ENCODE measurements at regions not wholly inside any gene's neighbourhood (a gene's known extent, or its start where the extent isn't known, plus 50 kb on each side); places are given as distances from the start of the nearest gene placed in this dataset.

DNA sequence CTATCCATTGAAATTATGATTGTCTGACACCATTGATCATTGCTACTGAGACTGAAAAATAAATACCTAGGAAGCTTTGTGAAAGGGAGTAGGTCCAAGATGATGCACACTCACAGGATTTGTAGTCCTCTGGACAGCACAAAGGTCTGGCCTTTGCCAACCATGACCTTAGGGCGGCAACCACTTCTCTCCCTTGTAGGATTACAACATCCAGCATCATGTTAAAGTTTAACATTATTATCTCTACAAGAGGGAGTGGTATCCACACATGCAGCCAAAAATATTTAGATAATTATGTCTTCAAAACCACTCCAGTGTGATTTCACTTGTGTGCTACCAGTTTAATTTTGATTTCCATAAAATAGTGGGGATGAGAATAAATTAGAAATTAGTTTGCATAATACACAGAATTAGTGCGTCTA lies 51.1 kb upstream of the NHSL1 start:
- H3K27ac Mint-ChIP-seq, result no peak overlapping the region
- ChIA-PET POLR2A (no interaction called here), CTCF (no interaction called here)
- H3K27me3 Mint-ChIP-seq (ENCODE audit: low read depth), result no peaks in the 10 kb centered on the region
- H3K9me3 Mint-ChIP-seq, result no peaks in the 10 kb centered on the region
- H3K4me3 Mint-ChIP-seq, result no peak overlapping the region
- no peaks in the 10 kb centered on the region for H3K36me3 Mint-ChIP-seq
- H3K4me1 Mint-ChIP-seq, result peaks cover 26% of the 10 kb centered on the region
- TF ChIP-seq GABPB1 (CRISPR knock-in tag; IDR thresholded peaks at IDR 0.05) (peak; percentile 91), RELA (CRISPR knock-in tag; IDR thresholded peaks at IDR 0.05; ENCODE audit: borderline replicate concordance) (no peak), ESRRA (CRISPR knock-in tag; IDR thresholded peaks at IDR 0.05; ENCODE audit: borderline replicate concordance) (no peak), NFATC4 (CRISPR knock-in tag; IDR thresholded peaks at IDR 0.05) (no peak)
- TF ChIP-seq, protein P1, sequence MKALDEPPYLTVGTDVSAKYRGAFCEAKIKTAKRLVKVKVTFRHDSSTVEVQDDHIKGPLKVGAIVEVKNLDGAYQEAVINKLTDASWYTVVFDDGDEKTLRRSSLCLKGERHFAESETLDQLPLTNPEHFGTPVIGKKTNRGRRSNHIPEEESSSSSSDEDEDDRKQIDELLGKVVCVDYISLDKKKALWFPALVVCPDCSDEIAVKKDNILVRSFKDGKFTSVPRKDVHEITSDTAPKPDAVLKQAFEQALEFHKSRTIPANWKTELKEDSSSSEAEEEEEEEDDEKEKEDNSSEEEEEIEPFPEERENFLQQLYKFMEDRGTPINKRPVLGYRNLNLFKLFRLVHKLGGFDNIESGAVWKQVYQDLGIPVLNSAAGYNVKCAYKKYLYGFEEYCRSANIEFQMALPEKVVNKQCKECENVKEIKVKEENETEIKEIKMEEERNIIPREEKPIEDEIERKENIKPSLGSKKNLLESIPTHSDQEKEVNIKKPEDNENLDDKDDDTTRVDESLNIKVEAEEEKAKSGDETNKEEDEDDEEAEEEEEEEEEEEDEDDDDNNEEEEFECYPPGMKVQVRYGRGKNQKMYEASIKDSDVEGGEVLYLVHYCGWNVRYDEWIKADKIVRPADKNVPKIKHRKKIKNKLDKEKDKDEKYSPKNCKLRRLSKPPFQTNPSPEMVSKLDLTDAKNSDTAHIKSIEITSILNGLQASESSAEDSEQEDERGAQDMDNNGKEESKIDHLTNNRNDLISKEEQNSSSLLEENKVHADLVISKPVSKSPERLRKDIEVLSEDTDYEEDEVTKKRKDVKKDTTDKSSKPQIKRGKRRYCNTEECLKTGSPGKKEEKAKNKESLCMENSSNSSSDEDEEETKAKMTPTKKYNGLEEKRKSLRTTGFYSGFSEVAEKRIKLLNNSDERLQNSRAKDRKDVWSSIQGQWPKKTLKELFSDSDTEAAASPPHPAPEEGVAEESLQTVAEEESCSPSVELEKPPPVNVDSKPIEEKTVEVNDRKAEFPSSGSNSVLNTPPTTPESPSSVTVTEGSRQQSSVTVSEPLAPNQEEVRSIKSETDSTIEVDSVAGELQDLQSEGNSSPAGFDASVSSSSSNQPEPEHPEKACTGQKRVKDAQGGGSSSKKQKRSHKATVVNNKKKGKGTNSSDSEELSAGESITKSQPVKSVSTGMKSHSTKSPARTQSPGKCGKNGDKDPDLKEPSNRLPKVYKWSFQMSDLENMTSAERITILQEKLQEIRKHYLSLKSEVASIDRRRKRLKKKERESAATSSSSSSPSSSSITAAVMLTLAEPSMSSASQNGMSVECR (CRISPR knock-in tag; IDR thresholded peaks at IDR 0.05; ENCODE audit: borderline replicate concordance), result no peak
- TF ChIP-seq, protein P2, sequence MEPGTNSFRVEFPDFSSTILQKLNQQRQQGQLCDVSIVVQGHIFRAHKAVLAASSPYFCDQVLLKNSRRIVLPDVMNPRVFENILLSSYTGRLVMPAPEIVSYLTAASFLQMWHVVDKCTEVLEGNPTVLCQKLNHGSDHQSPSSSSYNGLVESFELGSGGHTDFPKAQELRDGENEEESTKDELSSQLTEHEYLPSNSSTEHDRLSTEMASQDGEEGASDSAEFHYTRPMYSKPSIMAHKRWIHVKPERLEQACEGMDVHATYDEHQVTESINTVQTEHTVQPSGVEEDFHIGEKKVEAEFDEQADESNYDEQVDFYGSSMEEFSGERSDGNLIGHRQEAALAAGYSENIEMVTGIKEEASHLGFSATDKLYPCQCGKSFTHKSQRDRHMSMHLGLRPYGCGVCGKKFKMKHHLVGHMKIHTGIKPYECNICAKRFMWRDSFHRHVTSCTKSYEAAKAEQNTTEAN (CRISPR knock-in tag; IDR thresholded peaks at IDR 0.05), result no peak
- TF ChIP-seq, protein P3, sequence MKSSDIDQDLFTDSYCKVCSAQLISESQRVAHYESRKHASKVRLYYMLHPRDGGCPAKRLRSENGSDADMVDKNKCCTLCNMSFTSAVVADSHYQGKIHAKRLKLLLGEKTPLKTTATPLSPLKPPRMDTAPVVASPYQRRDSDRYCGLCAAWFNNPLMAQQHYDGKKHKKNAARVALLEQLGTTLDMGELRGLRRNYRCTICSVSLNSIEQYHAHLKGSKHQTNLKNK (CRISPR knock-in tag; IDR thresholded peaks at IDR 0.05), result no peak
- DNase-seq (ENCODE audit: low spot score), result no peak
- ATAC-seq, result no peak

DNA sequence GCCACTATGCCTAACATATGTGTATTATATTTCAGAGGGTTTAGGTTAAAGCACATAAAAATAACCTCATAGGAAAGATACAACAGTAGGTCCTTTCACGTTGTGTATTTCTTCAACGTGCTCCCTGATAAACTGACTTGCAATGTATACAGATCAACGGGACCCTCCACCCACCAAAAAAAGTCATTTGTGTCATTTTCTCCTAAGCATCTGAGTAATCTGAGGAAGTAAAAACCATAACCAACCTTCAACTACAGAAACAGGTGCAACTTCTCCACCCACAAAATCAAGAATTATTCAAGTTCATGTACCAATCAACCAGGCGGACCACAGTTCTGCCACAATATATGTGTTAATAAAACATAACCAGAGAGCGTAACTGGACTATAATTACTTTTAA lies 54.9 kb upstream of the NHSL1 start:
- no peaks in the 10 kb centered on the region for H3K9me3 Mint-ChIP-seq
- no peak for ATAC-seq
- ChIA-PET POLR2A (no interaction called here), CTCF (no interaction called here)
- DNase-seq (ENCODE audit: low spot score), result no peak
- peak overlapping the region; percentile 34; the same call in 1 of the 2 replicates for H3K27ac Mint-ChIP-seq
- H3K36me3 Mint-ChIP-seq, result no peaks in the 10 kb centered on the region
- peaks cover 32% of the 10 kb centered on the region for H3K4me1 Mint-ChIP-seq
- no peak for TF ChIP-seq TEAD4 (CRISPR knock-in tag; IDR thresholded peaks at IDR 0.05)
- no peak for TF ChIP-seq GTF2I (CRISPR knock-in tag; conservative IDR thresholded peaks at IDR 0.05)
- TF ChIP-seq, protein P3 (CRISPR knock-in tag; IDR thresholded peaks at IDR 0.05), result no peak
- TF ChIP-seq CREB1 (CRISPR knock-in tag; IDR thresholded peaks at IDR 0.05), result no peak
- no peak for TF ChIP-seq ZNF219 (CRISPR knock-in tag; IDR thresholded peaks at IDR 0.05; ENCODE audit: borderline replicate concordance)
- no peak for TF ChIP-seq ZNF396 (CRISPR knock-in tag; IDR thresholded peaks at IDR 0.05; ENCODE audit: borderline replicate concordance)
- no peak overlapping the region for H3K4me3 Mint-ChIP-seq
- no peaks in the 10 kb centered on the region for H3K27me3 Mint-ChIP-seq (ENCODE audit: low read depth)

DNA sequence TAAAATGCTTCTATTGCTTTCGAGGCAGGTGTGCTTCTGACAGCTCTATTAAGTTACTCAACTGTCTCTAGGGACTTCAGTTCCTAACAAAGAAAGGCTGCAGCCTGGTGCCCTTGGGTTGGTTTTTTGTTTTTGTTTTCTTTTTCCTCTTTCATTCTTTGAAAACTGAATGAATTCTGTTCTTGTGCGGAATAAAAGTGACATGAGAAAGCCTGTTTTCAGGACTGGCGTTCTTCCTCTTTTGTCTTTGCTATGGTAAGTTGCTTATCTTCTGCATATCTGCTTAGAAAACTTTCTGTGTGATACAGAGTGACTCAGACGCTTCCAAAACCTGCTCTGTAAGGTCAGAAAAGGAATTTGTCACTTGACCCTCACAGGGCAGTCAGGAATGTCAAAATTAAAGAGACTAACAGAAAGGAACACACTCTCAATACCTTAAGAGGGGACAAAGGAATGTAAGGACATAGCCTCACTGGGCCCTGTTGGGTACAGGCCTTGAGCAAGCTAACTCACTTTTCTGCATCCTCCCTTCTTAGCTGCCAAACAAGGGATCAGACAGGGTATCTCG lies 56.2 kb upstream of the NHSL1 start:
- CTCF ChIA-PET, result interaction anchor here (0.8 to 1.3 kb wide), 5 partner anchors 10 to 38 kb away, joined by 3 to 4 read pairs (median 3); no protein-coding TSS in a partner anchor
- POLR2A ChIA-PET, result no interaction called here
- no peak for DNase-seq (ENCODE audit: low spot score)
- Mint-ChIP-seq H3K36me3 (no peaks in the 10 kb centered on the region), H3K9me3 (no peaks in the 10 kb centered on the region), H3K4me3 (peak overlapping the region; percentile 7), H3K4me1 (peaks cover 40% of the 10 kb centered on the region), H3K27ac (peak overlapping the region; percentile 84), H3K27me3 (ENCODE audit: low read depth) (no peaks in the 10 kb centered on the region)
- peak; percentile 95 for ATAC-seq
- TF ChIP-seq ZNF138 (CRISPR knock-in tag; conservative IDR thresholded peaks at IDR 0.05), result no peak
- TF ChIP-seq, protein P4, sequence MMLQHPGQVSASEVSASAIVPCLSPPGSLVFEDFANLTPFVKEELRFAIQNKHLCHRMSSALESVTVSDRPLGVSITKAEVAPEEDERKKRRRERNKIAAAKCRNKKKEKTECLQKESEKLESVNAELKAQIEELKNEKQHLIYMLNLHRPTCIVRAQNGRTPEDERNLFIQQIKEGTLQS (CRISPR knock-in tag; conservative IDR thresholded peaks at IDR 0.05), result no peak
- TF ChIP-seq TCF7 (CRISPR knock-in tag; IDR thresholded peaks at IDR 0.05; ENCODE audit: low read depth), result no peak
- no peak for TF ChIP-seq EMX1 (CRISPR knock-in tag; IDR thresholded peaks at IDR 0.05)
- TF ChIP-seq, protein P5, sequence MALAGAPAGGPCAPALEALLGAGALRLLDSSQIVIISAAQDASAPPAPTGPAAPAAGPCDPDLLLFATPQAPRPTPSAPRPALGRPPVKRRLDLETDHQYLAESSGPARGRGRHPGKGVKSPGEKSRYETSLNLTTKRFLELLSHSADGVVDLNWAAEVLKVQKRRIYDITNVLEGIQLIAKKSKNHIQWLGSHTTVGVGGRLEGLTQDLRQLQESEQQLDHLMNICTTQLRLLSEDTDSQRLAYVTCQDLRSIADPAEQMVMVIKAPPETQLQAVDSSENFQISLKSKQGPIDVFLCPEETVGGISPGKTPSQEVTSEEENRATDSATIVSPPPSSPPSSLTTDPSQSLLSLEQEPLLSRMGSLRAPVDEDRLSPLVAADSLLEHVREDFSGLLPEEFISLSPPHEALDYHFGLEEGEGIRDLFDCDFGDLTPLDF (CRISPR knock-in tag; IDR thresholded peaks at IDR 0.05), result no peak
- TF ChIP-seq ZNF263 (CRISPR knock-in tag; IDR thresholded peaks at IDR 0.05; ENCODE audit: low read depth), result no peak
- TF ChIP-seq, protein P6, sequence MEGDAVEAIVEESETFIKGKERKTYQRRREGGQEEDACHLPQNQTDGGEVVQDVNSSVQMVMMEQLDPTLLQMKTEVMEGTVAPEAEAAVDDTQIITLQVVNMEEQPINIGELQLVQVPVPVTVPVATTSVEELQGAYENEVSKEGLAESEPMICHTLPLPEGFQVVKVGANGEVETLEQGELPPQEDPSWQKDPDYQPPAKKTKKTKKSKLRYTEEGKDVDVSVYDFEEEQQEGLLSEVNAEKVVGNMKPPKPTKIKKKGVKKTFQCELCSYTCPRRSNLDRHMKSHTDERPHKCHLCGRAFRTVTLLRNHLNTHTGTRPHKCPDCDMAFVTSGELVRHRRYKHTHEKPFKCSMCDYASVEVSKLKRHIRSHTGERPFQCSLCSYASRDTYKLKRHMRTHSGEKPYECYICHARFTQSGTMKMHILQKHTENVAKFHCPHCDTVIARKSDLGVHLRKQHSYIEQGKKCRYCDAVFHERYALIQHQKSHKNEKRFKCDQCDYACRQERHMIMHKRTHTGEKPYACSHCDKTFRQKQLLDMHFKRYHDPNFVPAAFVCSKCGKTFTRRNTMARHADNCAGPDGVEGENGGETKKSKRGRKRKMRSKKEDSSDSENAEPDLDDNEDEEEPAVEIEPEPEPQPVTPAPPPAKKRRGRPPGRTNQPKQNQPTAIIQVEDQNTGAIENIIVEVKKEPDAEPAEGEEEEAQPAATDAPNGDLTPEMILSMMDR (IDR thresholded peaks at IDR 0.05), result no peak
- TF ChIP-seq, protein P7, sequence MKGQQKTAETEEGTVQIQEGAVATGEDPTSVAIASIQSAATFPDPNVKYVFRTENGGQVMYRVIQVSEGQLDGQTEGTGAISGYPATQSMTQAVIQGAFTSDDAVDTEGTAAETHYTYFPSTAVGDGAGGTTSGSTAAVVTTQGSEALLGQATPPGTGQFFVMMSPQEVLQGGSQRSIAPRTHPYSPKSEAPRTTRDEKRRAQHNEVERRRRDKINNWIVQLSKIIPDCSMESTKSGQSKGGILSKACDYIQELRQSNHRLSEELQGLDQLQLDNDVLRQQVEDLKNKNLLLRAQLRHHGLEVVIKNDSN (CRISPR knock-in tag; IDR thresholded peaks at IDR 0.05), result no peak

Data from WTC11 (cell line).